ENCODE measurements at regions not wholly inside any gene's neighbourhood (a gene's known extent, or its start where the extent isn't known, plus 50 kb on each side); places are given as distances from the start of the nearest gene placed in this dataset.

DNA sequence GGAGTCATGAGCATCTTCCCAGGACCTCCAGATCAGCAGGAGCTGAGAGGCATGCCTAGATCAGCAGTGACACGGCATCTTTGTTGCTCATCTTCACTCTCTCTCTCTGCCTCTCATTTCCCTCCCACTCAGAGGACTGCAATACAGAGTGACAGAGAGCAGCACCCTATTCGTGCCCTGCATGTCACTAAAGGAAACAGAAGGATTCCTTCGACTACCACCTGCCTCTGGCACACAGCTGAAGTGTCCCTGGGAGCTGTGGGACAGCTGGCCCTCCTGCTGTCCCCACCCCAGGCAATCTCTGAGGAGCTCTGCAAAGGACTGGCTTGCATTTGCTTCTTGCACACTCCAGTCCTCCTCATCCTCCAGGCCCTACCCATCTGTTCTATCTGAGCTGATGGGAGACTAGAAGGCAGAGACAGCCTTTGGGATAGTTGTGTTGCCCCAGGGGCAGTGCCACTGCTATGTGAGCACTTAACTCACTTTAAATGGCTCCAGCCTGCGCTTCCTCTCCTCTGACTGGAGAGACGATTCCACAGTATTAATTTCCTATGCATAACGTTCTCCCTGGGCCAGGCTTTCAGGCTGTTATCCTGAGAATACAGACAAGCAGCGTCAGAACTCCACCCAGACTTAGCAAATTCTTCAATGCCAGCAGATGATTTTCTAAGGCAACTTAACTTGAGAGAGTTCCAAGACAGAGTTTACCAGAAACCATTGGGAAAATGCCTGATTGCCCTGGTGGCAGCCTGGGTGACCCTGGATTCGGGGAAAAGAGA is 167.6 kb upstream of the MAP1B start:
- TF ChIP-seq, protein P1, sequence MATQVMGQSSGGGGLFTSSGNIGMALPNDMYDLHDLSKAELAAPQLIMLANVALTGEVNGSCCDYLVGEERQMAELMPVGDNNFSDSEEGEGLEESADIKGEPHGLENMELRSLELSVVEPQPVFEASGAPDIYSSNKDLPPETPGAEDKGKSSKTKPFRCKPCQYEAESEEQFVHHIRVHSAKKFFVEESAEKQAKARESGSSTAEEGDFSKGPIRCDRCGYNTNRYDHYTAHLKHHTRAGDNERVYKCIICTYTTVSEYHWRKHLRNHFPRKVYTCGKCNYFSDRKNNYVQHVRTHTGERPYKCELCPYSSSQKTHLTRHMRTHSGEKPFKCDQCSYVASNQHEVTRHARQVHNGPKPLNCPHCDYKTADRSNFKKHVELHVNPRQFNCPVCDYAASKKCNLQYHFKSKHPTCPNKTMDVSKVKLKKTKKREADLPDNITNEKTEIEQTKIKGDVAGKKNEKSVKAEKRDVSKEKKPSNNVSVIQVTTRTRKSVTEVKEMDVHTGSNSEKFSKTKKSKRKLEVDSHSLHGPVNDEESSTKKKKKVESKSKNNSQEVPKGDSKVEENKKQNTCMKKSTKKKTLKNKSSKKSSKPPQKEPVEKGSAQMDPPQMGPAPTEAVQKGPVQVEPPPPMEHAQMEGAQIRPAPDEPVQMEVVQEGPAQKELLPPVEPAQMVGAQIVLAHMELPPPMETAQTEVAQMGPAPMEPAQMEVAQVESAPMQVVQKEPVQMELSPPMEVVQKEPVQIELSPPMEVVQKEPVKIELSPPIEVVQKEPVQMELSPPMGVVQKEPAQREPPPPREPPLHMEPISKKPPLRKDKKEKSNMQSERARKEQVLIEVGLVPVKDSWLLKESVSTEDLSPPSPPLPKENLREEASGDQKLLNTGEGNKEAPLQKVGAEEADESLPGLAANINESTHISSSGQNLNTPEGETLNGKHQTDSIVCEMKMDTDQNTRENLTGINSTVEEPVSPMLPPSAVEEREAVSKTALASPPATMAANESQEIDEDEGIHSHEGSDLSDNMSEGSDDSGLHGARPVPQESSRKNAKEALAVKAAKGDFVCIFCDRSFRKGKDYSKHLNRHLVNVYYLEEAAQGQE (IDR thresholded peaks at IDR 0.05), result no peak
- no peak for TF ChIP-seq FOXA2 (IDR thresholded peaks at IDR 0.05)
- no peak for TF ChIP-seq SP1 (IDR thresholded peaks at IDR 0.05)
- TF ChIP-seq FOXA1 (IDR thresholded peaks at IDR 0.05), result no peak
- no peak overlapping the region for H3K27ac ChIP-seq (ENCODE audit: low read depth in 1 of 2, low read length in 2 of 2)
- WGBS, result 60% methylated on average over 8 of the region's 8 CpGs

DNA sequence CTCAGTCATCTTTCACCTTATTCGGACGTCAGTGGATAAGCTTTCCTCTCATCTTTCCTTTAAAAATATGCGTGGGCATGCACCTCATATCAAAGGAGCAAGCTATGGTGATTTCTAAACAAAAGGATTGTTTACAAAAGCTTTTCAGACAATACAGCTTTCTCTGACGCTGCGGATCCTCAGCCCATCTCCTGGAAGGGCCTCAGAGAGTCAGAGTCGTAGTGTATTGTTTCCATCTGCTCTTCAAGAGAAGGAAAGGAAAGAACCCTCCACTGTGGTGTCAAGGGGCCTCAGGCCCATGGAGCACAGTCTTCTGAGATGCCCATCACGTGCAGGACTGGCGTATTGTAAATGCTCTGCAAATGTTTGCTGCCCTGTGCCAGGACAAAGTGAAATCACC is 163.4 kb upstream of the MAP1B start:
- TF ChIP-seq, protein P1 (IDR thresholded peaks at IDR 0.05), result no peak
- TF ChIP-seq FOXA1 (IDR thresholded peaks at IDR 0.05) (no peak), JUND (IDR thresholded peaks at IDR 0.05) (no peak), HNF4G (IDR thresholded peaks at IDR 0.05) (no peak), FOXA2 (IDR thresholded peaks at IDR 0.05) (no peak), HNF4A (conservative IDR thresholded peaks at IDR 0.05) (no peak), NR2F2 (IDR thresholded peaks at IDR 0.05) (no peak), TAF1 (conservative IDR thresholded peaks at IDR 0.05) (no peak), RAD21 (IDR thresholded peaks at IDR 0.05) (no peak), RXRA (IDR thresholded peaks at IDR 0.05) (no peak), SP1 (IDR thresholded peaks at IDR 0.05) (no peak), YY1 (IDR thresholded peaks at IDR 0.05) (no peak)
- TF ChIP-seq, protein P2, sequence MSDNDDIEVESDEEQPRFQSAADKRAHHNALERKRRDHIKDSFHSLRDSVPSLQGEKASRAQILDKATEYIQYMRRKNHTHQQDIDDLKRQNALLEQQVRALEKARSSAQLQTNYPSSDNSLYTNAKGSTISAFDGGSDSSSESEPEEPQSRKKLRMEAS (IDR thresholded peaks at IDR 0.05), result no peak
- H3K36me3 ChIP-seq (ENCODE audit: control insufficient read depth in 4 of 4, insufficient read depth in 3 of 4, low read depth in 1 of 4, low read length in 3 of 4), result no peaks in the 10 kb centered on the region
- 69% methylated on average over 8 of the region's 8 CpGs for WGBS
- H3K27me3 ChIP-seq (ENCODE audit: control insufficient read depth in 4 of 4, insufficient read depth in 4 of 4, low read length in 3 of 4), result peaks cover 0 to 3% (median 0%) of the 10 kb centered on the region in 4 donors
- no peak overlapping the region for H3K27ac ChIP-seq (ENCODE audit: low read depth in 1 of 2, low read length in 2 of 2)
- no peaks in the 10 kb centered on the region for H3K4me1 ChIP-seq (ENCODE audit: control insufficient read depth in 4 of 4, insufficient read depth in 4 of 4, low read length in 3 of 4)
- H3K9me3 ChIP-seq (ENCODE audit: control insufficient read depth in 4 of 4, low read length in 3 of 4), result peaks cover 0 to 13% (median 3%) of the 10 kb centered on the region in 4 donors
- no peak overlapping the region for H3K4me3 ChIP-seq (ENCODE audit: low read depth in 1 of 3, low read length in 3 of 3)
- no peak overlapping the region for H3K9ac ChIP-seq (ENCODE audit: low read depth in 1 of 2, low read length in 2 of 2)
- no peak for DNase-seq (ENCODE audit: low spot score)

More for the DNA sequence above, 167.6 kb upstream of the MAP1B start:
- Histone ChIP-seq H3K9me3 (ENCODE audit: control insufficient read depth in 4 of 4, low read length in 3 of 4) (no peaks in the 10 kb centered on the region), H3K9ac (ENCODE audit: low read depth in 1 of 2, low read length in 2 of 2) (no peak overlapping the region), H3K4me3 (ENCODE audit: low read depth in 1 of 3, low read length in 3 of 3) (no peak overlapping the region), H3K4me1 (ENCODE audit: control insufficient read depth in 4 of 4, insufficient read depth in 4 of 4, low read length in 3 of 4) (no peaks in the 10 kb centered on the region), H3K36me3 (ENCODE audit: control insufficient read depth in 4 of 4, insufficient read depth in 3 of 4, low read depth in 1 of 4, low read length in 3 of 4) (no peaks in the 10 kb centered on the region), H3K27me3 (ENCODE audit: control insufficient read depth in 4 of 4, insufficient read depth in 4 of 4, low read length in 3 of 4) (peaks cover 0 to 3% (median 0%) of the 10 kb centered on the region in 4 donors)
- no peak for DNase-seq (ENCODE audit: low spot score)
